ENCODE measurements at regions not wholly inside any gene's neighbourhood (a gene's known extent, or its start where the extent isn't known, plus 50 kb on each side); places are given as distances from the start of the nearest gene placed in this dataset.

- RAD21 ChIA-PET (ENCODE audit: low non-redundant PET in 1 of 2, low total read pairs in 2 of 2, uncharacterized antibody in 2 of 2, unreplicated experiment in 2 of 2), result no interaction called here
- Histone ChIP-seq H2AFZ (ENCODE audit: low read depth, low read length, poor library complexity, severe bottlenecking) (no peak overlapping the region), H3K27me3 (ENCODE audit: insufficient read depth, low read length) (peaks cover 43% of the 10 kb centered on the region), H3K9me3 (ENCODE audit: control insufficient read depth in 1 of 2, insufficient read depth in 1 of 2, low read depth in 1 of 2, low read length in 2 of 2) (no peaks in the 10 kb centered on the region), H3K36me3 (ENCODE audit: control insufficient read depth in 1 of 2, insufficient read depth in 2 of 2, low read length in 2 of 2) (no peaks in the 10 kb centered on the region), H4K20me1 (ENCODE audit: insufficient read depth) (no peaks in the 10 kb centered on the region), H3K4me1 (ENCODE audit: control insufficient read depth in 1 of 2, insufficient read depth in 2 of 2, low read length in 2 of 2) (no peaks in the 10 kb centered on the region), H3K4me2 (ENCODE audit: low read length) (no peak overlapping the region), H3K9me2 (ENCODE audit: insufficient read depth) (no peaks in the 10 kb centered on the region), H3K4me3 (replicated peaks in 1 of 2; ENCODE audit: low read depth in 1 of 2, low read length in 2 of 2) (no peak overlapping the region), H3K79me2 (ENCODE audit: insufficient read depth, low read length) (no peaks in the 10 kb centered on the region), H3K27ac (ENCODE audit: low read depth, low read length) (no peak overlapping the region), H3K9ac (ENCODE audit: low read length) (no peak overlapping the region)
- intact Hi-C loops (cut with micrococcal nuclease), result no loop called here
- TF ChIP-seq EZH2 (IDR thresholded peaks at IDR 0.05) (no peak), POLR2A (IDR thresholded peaks at IDR 0.05; ENCODE audit: borderline replicate concordance, extremely low read depth, insufficient read depth, insufficient read length) (no peak), ZNF274 (IDR thresholded peaks at IDR 0.05; ENCODE audit: low read depth, low read length) (no peak), ZFX (IDR thresholded peaks at IDR 0.05) (no peak), REST (IDR thresholded peaks at IDR 0.05; ENCODE audit: low read depth) (no peak), TCF7L2 (IDR thresholded peaks at IDR 0.05; ENCODE audit: borderline replicate concordance, extremely low read depth, insufficient read depth, insufficient read length) (no peak), JUND (IDR thresholded peaks at IDR 0.05) (no peak), SIN3A (IDR thresholded peaks at IDR 0.05; ENCODE audit: low read depth) (no peak), MAX (IDR thresholded peaks at IDR 0.05) (no peak), CEBPB (IDR thresholded peaks at IDR 0.05; ENCODE audit: low read depth) (no peak), POLR2AphosphoS5 (IDR thresholded peaks at IDR 0.05; ENCODE audit: low read depth, low read length) (no peak), RAD21 (IDR thresholded peaks at IDR 0.05; ENCODE audit: low read depth) (no peak), EGR1 (IDR thresholded peaks at IDR 0.05; ENCODE audit: low read depth) (no peak), CTCF (IDR thresholded peaks at IDR 0.05 in 2 of 3, conservative IDR thresholded peaks at IDR 0.05 in 1 of 3; ENCODE audit: borderline replicate concordance in 1 of 3, insufficient read depth in 1 of 3, low read depth in 2 of 3, low read length in 2 of 3) (no peak), YY1 (IDR thresholded peaks at IDR 0.05; ENCODE audit: extremely low read depth, insufficient replicate concordance, low read depth, low read length) (no peak), ELF1 (IDR thresholded peaks at IDR 0.05; ENCODE audit: borderline replicate concordance, low read depth) (no peak), SRF (IDR thresholded peaks at IDR 0.05; ENCODE audit: low read depth) (no peak), ZBTB33 (IDR thresholded peaks at IDR 0.05; ENCODE audit: extremely low read depth, insufficient replicate concordance, low read length) (no peak), SP1 (IDR thresholded peaks at IDR 0.05; ENCODE audit: low read depth) (no peak), CBX3 (IDR thresholded peaks at IDR 0.05; ENCODE audit: low read depth) (no peak)
- no TSS peak for BruUV-seq (replicated peaks)
- POLR2A ChIA-PET, result no interaction called here
- ATAC-seq (no peak), DNase-seq (ENCODE audit: low read depth, low spot score) (no peak)
- CTCF ChIA-PET, result no interaction called here
These were observed 103.2 kb upstream of the PARP11 start for GRCh38 chr12:3976351-3976938.

Data from HCT116 (cell line).